Activated naive CD4-positive, alpha-beta T cell treated with anti-CD3 and anti-CD28 coated beads, Interleukin-2, amount 10 ng/mL, durations not matched to agents 7 days and 5 days (primary cell): ENCODE measurements at regions not wholly inside any gene's neighbourhood (a gene's known extent, or its start where the extent isn't known, plus 50 kb on each side); places are given as distances from the start of the nearest gene placed in this dataset.

Source experiments
- CTCF ChIA-PET: fragments of 350-600 bp; sonication (Branson Sonifier 250); formaldehyde crosslinking; loops from one replicate; lab custom pipeline; 2021; ENCODE audit warnings: antibody characterized with exemption; lab: Charles Lee
- DNase-seq: peaks from one replicate; pipeline ENCODE4 v3.0.0-alpha.2; 2020
- H3K27ac Mint-ChIP-seq: one replicate; pipeline ENCODE4 v1.8.0; 2021; ENCODE audit warnings: mild to moderate bottlenecking, moderate library complexity, mixed read lengths
- H3K27me3 Mint-ChIP-seq: one replicate; pipeline ENCODE4 v1.8.0; 2021; ENCODE audit warnings: mild to moderate bottlenecking, mixed read lengths
- H3K36me3 Mint-ChIP-seq: one replicate; pipeline ENCODE4 v1.8.0; 2021; ENCODE audit warnings: mixed read lengths
- H3K4me1 Mint-ChIP-seq: one replicate; pipeline ENCODE4 v1.8.0; 2021; ENCODE audit warnings: mixed read lengths
- H3K4me3 Mint-ChIP-seq: one replicate; pipeline ENCODE4 v1.8.0; 2021; ENCODE audit warnings: mild to moderate bottlenecking, moderate library complexity, mixed read lengths
- H3K9me3 Mint-ChIP-seq: one replicate; pipeline ENCODE4 v1.8.0; 2021; ENCODE audit warnings: mixed read lengths

DNA sequence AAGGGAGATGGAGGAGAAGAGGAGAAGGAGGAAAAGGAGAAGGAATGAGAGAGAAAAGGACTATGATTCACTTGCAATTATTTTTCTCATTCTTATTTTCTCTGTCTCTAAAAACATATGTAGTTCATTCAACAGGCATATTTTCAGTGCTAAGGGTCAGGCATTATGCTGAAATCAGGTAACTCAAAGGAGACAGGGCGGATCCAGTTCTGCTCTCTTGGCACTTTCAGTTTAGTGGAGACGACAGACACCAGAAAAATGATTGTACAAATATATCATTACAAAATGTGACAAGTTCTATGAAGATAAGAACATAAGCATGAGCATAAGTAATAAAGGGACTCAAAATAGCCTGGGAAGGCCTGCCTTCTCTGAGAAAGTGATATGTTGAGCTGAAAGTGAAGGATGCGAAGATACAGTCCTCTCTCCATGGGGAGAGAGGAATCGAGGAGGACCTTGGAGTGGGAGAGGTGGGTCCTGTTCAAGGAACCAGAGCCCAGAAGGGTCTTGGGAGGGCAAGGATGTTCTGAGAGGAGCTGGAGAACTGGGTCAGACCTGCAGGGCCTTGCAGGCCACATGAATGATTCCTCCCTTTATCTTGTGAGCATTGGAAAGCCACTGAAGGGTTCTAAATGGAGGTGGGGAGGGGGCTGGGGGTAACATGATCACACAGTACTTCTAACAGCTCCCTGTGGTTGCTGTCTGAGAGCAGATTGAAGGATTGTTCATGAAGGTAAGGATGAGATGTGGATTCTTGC, 58.6 kb upstream of the TMEM17 start:
- no peak for DNase-seq
- H3K4me3 Mint-ChIP-seq, result no peak overlapping the region
- H3K36me3 Mint-ChIP-seq, result no peaks in the 10 kb centered on the region
- peaks cover 3% of the 10 kb centered on the region for H3K27me3 Mint-ChIP-seq
- H3K9me3 Mint-ChIP-seq, result no peaks in the 10 kb centered on the region
- H3K4me1 Mint-ChIP-seq, result no peaks in the 10 kb centered on the region
- CTCF ChIA-PET, result no interaction called here
- H3K27ac Mint-ChIP-seq, result no peak overlapping the region

DNA sequence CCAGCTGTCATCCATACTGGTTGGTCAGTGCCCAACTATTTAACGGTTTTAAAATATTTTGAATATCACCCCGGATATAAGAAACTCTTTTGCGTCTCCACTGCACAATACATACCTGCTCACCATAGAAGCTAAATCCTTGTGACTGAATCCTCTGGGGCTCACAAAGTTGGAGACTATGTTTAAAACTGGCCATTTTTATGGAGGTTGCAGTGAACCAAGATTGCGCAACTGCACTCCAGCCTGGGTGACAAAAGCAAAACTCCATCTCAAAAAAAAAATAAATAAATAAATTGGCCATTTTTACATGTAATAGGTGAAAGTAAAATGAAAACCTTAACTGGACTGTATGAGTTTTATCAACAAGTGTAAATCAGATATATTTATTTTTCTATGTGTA, 55.6 kb upstream of the TMEM17 start:
- H3K4me1 Mint-ChIP-seq, result no peaks in the 10 kb centered on the region
- H3K27ac Mint-ChIP-seq, result no peak overlapping the region
- no peaks in the 10 kb centered on the region for H3K9me3 Mint-ChIP-seq
- H3K27me3 Mint-ChIP-seq, result no peaks in the 10 kb centered on the region
- H3K36me3 Mint-ChIP-seq, result no peaks in the 10 kb centered on the region
- H3K4me3 Mint-ChIP-seq, result no peak overlapping the region
- CTCF ChIA-PET, result no interaction called here
- no peak for DNase-seq

DNA sequence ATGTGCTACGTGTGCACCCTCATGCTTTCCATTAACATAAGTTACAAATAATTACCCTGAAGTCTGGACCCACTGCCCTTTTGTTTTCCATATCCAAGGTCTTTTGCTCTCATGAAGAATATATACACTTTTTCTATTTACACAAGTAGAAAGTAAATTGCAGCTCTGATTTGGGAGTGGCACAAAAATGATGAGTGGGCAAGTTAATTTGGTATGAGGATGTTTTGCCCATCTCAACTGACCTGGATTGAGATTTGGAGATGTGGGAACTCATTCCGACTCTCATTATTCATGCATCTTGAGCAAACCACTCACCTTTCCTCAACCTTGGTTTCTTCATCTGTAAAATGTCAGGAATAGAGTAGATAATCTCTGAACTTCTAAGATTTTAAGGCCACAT, 53.6 kb upstream of the TMEM17 start:
- Mint-ChIP-seq H3K4me3 (no peak overlapping the region), H3K4me1 (no peaks in the 10 kb centered on the region), H3K27me3 (no peaks in the 10 kb centered on the region), H3K36me3 (no peaks in the 10 kb centered on the region), H3K9me3 (no peaks in the 10 kb centered on the region), H3K27ac (no peak overlapping the region)
- DNase-seq, result no peak
- CTCF ChIA-PET, result no interaction called here

DNA sequence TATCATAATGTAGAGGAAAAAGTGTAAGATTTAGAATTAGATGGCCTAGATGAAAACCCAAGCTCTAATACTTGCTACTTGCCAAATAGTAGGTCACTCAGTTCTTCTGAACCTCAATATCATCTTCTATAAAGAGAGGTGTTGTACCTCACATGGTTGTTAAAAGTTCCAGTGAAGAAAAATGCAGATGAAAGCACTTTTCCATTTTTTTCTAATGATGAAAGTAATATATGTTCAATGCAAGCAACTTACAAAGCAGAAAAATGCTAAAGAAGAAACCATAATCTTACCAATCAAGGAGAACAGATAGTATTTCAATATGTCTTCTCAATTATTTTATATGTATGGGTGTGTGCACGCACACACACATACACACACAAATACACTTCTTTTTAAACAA, 52.7 kb upstream of the TMEM17 start:
- CTCF ChIA-PET, result no interaction called here
- no peaks in the 10 kb centered on the region for H3K9me3 Mint-ChIP-seq
- no peaks in the 10 kb centered on the region for H3K4me1 Mint-ChIP-seq
- no peak overlapping the region for H3K4me3 Mint-ChIP-seq
- no peak for DNase-seq
- no peak overlapping the region for H3K27ac Mint-ChIP-seq
- H3K36me3 Mint-ChIP-seq, result no peaks in the 10 kb centered on the region
- H3K27me3 Mint-ChIP-seq, result no peaks in the 10 kb centered on the region

DNA sequence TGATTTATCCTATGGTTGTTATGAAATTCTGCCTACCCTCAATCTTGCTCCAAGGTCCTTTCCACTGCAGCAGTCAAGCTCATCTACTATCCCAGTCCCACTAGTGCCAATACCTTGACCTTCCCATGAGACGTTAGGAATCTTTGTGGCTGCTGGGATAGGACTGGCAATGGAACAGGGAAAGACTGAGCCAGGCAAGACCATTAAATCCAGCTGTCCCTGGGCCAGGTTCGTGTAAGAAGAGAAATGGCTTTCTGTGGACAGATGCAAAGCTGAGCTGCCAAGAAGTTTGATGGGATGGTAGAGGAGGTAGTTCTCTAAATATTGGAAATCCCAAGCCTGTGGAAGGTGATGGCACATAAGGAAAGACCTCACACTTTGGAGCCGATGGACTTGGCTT, 50.1 kb upstream of the TMEM17 start:
- CTCF ChIA-PET, result no interaction called here
- H3K4me3 Mint-ChIP-seq, result no peak overlapping the region

More for the DNA sequence above, 50.1 kb upstream of the TMEM17 start:
- Mint-ChIP-seq H3K4me1 (no peaks in the 10 kb centered on the region), H3K27me3 (no peaks in the 10 kb centered on the region), H3K36me3 (no peaks in the 10 kb centered on the region), H3K27ac (no peak overlapping the region), H3K9me3 (no peaks in the 10 kb centered on the region)
- no peak for DNase-seq
